Astrocyte of the cerebellum (primary cell): ENCODE measurements at regions not wholly inside any gene's neighbourhood (a gene's known extent, or its start where the extent isn't known, plus 50 kb on each side); places are given as distances from the start of the nearest gene placed in this dataset.

Experiments used
- DNase-seq: peaks from one replicate; pipeline ENCODE4 v3.0.0-alpha.2; 2011; ENCODE audit warnings: low read depth
- H3K4me3 ChIP-seq: 2 replicates; pipeline ENCODE4 v1.5.1; 2011; ENCODE audit warnings: mild to moderate bottlenecking, low read depth, low read length, moderate library complexity
- in situ Hi-C: cut with HindIII; loops from 2 replicates; pipeline ENCODE4 v1.10.0; 2017; ENCODE audit warnings: low sequenced_read_pairs
- TF ChIP-seq, protein P1 (sequence below): IDR thresholded peaks from 2 replicates; pipeline ENCODE4 v1.5.1; 2012; ENCODE audit warnings: low read length, low read depth, moderate library complexity, mild to moderate bottlenecking; ENCODE audit errors: missing control alignments

GRCh38 chr1:178973652-178974101 lies 52.0 kb upstream of the FAM20B start:
- no peak overlapping the region for H3K4me3 ChIP-seq

More at GRCh38 chr1:178973652-178974101, 52.0 kb upstream of the FAM20B start:
- in situ Hi-C loops = no loop called here
- DNase-seq = peak; percentile 33
- TF ChIP-seq, protein P1, sequence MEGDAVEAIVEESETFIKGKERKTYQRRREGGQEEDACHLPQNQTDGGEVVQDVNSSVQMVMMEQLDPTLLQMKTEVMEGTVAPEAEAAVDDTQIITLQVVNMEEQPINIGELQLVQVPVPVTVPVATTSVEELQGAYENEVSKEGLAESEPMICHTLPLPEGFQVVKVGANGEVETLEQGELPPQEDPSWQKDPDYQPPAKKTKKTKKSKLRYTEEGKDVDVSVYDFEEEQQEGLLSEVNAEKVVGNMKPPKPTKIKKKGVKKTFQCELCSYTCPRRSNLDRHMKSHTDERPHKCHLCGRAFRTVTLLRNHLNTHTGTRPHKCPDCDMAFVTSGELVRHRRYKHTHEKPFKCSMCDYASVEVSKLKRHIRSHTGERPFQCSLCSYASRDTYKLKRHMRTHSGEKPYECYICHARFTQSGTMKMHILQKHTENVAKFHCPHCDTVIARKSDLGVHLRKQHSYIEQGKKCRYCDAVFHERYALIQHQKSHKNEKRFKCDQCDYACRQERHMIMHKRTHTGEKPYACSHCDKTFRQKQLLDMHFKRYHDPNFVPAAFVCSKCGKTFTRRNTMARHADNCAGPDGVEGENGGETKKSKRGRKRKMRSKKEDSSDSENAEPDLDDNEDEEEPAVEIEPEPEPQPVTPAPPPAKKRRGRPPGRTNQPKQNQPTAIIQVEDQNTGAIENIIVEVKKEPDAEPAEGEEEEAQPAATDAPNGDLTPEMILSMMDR = no peak
